HCT116 (cell line): ENCODE measurements at regions not wholly inside any gene's neighbourhood (a gene's known extent, or its start where the extent isn't known, plus 50 kb on each side); places are given as distances from the start of the nearest gene placed in this dataset.

ENCODE experiments used
- POLR2AphosphoS5 ChIP-seq: IDR thresholded peaks from 2 replicates; pipeline ENCODE4 v1.6.1; 2011; ENCODE audit warnings: mild to moderate bottlenecking, low read depth, low read length, moderate library complexity
- SP1 ChIP-seq: IDR thresholded peaks from 2 replicates; pipeline ENCODE4 v1.6.1; 2012; ENCODE audit warnings: low read depth

GRCh38 chr7:67671006-67671548, 674.4 kb downstream of the TYW1 start:
- TF ChIP-seq POLR2AphosphoS5 (no peak), SP1 (no peak)
